H1 (cell line): ENCODE measurements at regions not wholly inside any gene's neighbourhood (a gene's known extent, or its start where the extent isn't known, plus 50 kb on each side); places are given as distances from the start of the nearest gene placed in this dataset.

ENCODE experiments used
- CTCF ChIA-PET: fragments of 300-600 bp; sonication (Branson Sonifier 250); formaldehyde crosslinking; loops from one replicate; lab custom pipeline; 2021; ENCODE audit not compliant: partially characterized antibody; lab: Charles Lee
- POLR2A ChIA-PET: fragments of 300-600 bp; sonication (Branson Sonifier 250); formaldehyde crosslinking; loops from one replicate; lab custom pipeline; 2021; ENCODE audit warnings: inconsistent platforms; ENCODE audit not compliant: partially characterized antibody; lab: Charles Lee
- DNase-seq, 2 experiments: peaks; one replicate each; pipeline versions ENCODE4 v3.0.0 to v3.0.0-alpha.2; 2010 to 2022; ENCODE audit warnings: low spot score in 2 of 2, low read depth in 1 of 2, mixed read lengths in 1 of 2
- FAIRE-seq: peaks from 2 replicates; lab custom pipeline; 2011; peaks lifted over from hg19 to GRCh38; lab: Jason Lieb, UNC
- H2AFZ ChIP-seq: 2 replicates; pipeline ENCODE4 v1.8.1; 2012; ENCODE audit warnings: low read length, inconsistent platforms
- H2AK5ac ChIP-seq: 2 replicates; pipeline ENCODE4 v1.6.1; 2013; ENCODE audit warnings: low read depth, low read length
- H2BK120ac ChIP-seq: replicated peaks from 2 replicates; pipeline ENCODE3; 2013; ENCODE audit warnings: low read depth, low read length, inconsistent platforms
- H2BK12ac ChIP-seq: 2 replicates; pipeline ENCODE4 v1.6.1; 2013; ENCODE audit warnings: low read depth, low read length
- H2BK15ac ChIP-seq: 2 replicates; pipeline ENCODE4 v1.6.1; 2013; ENCODE audit warnings: low read length
- H2BK20ac ChIP-seq: 2 replicates; pipeline ENCODE4 v1.6.1; 2013; ENCODE audit warnings: low read length
- H2BK5ac ChIP-seq: 2 replicates; pipeline ENCODE4 v1.6.1; 2013; ENCODE audit warnings: low read depth, low read length
- H3K14ac ChIP-seq: 2 replicates; pipeline ENCODE4 v1.6.1; 2013; ENCODE audit warnings: inconsistent platforms; ENCODE audit not compliant: insufficient read length
- H3K18ac ChIP-seq: 2 replicates; pipeline ENCODE4 v1.6.1; 2013; ENCODE audit warnings: low read length; ENCODE audit errors: extremely low read depth
- H3K23ac ChIP-seq: 2 replicates; pipeline ENCODE4 v1.6.1; 2013; ENCODE audit warnings: inconsistent platforms; ENCODE audit not compliant: insufficient read length
- H3K23me2 ChIP-seq: 2 replicates; pipeline ENCODE4 v1.6.1; 2013; ENCODE audit warnings: low read depth, low read length
- H3K27ac ChIP-seq: 2 replicates; pipeline ENCODE4 v1.6.1; 2011; ENCODE audit warnings: low read depth, low read length, inconsistent platforms
- H3K27me3 ChIP-seq, 4 experiments: replicated peaks in 1 of 4; 1 replicate in 1 of 4; 2 replicates in 3 of 4; pipeline versions ENCODE4 v1.6.1 to v1.8.1; 2011 to 2013; ENCODE audit warnings: low read length in 3 of 4, mild to moderate bottlenecking in 3 of 4, inconsistent platforms in 2 of 4, mixed read lengths in 2 of 4, moderate library complexity in 1 of 4; ENCODE audit not compliant: control insufficient read depth in 3 of 4, insufficient read depth in 3 of 4; ENCODE audit errors: extremely low read depth in 1 of 4
- H3K36me3 ChIP-seq, 4 experiments: 2 replicates each; pipeline versions ENCODE4 v1.6.1 to v1.8.1; 2011 to 2013; ENCODE audit warnings: mild to moderate bottlenecking in 4 of 4, low read length in 3 of 4, moderate library complexity in 2 of 4, control low read depth in 1 of 4, inconsistent platforms in 1 of 4; ENCODE audit not compliant: insufficient read depth in 4 of 4, control insufficient read depth in 2 of 4
- H3K4ac ChIP-seq: replicated peaks from 2 replicates; pipeline ENCODE3; 2013; ENCODE audit warnings: low read length, low read depth, mixed read lengths, inconsistent platforms; ENCODE audit not compliant: insufficient read length
- H3K4me1 ChIP-seq, 4 experiments: replicated peaks in 1 of 4; 1 replicate in 1 of 4; 2 replicates in 3 of 4; pipeline versions ENCODE4 v1.6.1 to v1.8.1; 2011 to 2013; ENCODE audit warnings: low read length in 3 of 4, inconsistent platforms in 2 of 4, mixed read lengths in 1 of 4; ENCODE audit not compliant: insufficient read depth in 4 of 4, control insufficient read depth in 3 of 4
- H3K4me2 ChIP-seq, 2 experiments: 2 replicates each; pipeline versions ENCODE4 v1.6.1 to v1.8.1; 2011 to 2013; ENCODE audit warnings: low read depth in 2 of 2, low read length in 2 of 2, control low read depth in 1 of 2, inconsistent platforms in 1 of 2, mild to moderate bottlenecking in 1 of 2; ENCODE audit not compliant: insufficient read depth in 1 of 2
- H3K4me3 ChIP-seq, 4 experiments: fragments of 200-600, 300-600 bp in 1 of 4; sonication (generic), shearing (Covaris generic), sonication (Bioruptor Twin) in 1 of 4; 2 replicates each; pipeline versions ENCODE4 v1.5.1 to v1.8.1; 2011 to 2016; ENCODE audit warnings: low read length in 4 of 4, low read depth in 3 of 4, control low read depth in 2 of 4, inconsistent platforms in 2 of 4, mild to moderate bottlenecking in 2 of 4, mixed read lengths in 1 of 4, moderate library complexity in 1 of 4; ENCODE audit not compliant: insufficient read depth in 2 of 4; ENCODE audit errors: extremely low read depth in 1 of 4
- H3K56ac ChIP-seq: replicated peaks from 2 replicates; pipeline ENCODE3; 2013; ENCODE audit warnings: low read depth, mild to moderate bottlenecking, mixed read lengths, low read length, inconsistent platforms; ENCODE audit not compliant: insufficient read length
- H3K79me1 ChIP-seq: 2 replicates; pipeline ENCODE4 v1.6.1; 2013; ENCODE audit warnings: low read depth, low read length, control low read depth
- H3K79me2 ChIP-seq, 2 experiments: 2 replicates each; pipeline versions ENCODE4 v1.6.1 to v1.8.1; 2012 to 2013; ENCODE audit warnings: low read length in 2 of 2, mild to moderate bottlenecking in 2 of 2, inconsistent platforms in 1 of 2; ENCODE audit not compliant: insufficient read depth in 2 of 2, control insufficient read depth in 1 of 2
- H3K9ac ChIP-seq, 4 experiments: replicated peaks in 1 of 4; 1 replicate in 1 of 4; 2 replicates in 3 of 4; pipeline versions ENCODE4 v1.6.1 to v1.8.1; 2011 to 2013; ENCODE audit warnings: low read depth in 3 of 4, low read length in 3 of 4, control low read depth in 2 of 4, mild to moderate bottlenecking in 2 of 4, moderate library complexity in 2 of 4, inconsistent platforms in 1 of 4; ENCODE audit errors: extremely low read depth in 1 of 4
- H3K9me3 ChIP-seq, 2 experiments: 2 replicates each; pipeline versions ENCODE4 v1.6.1 to v1.8.1; 2012 to 2013; ENCODE audit warnings: mild to moderate bottlenecking in 2 of 2, moderate library complexity in 2 of 2, control low read depth in 1 of 2, inconsistent platforms in 1 of 2, low read depth in 1 of 2, low read length in 1 of 2, mixed read lengths in 1 of 2; ENCODE audit not compliant: insufficient read depth in 2 of 2
- H4K20me1 ChIP-seq, 2 experiments: replicated peaks in 1 of 2; 2 replicates each; pipeline versions ENCODE3 to v1.8.1; 2011 to 2013; ENCODE audit warnings: inconsistent platforms in 2 of 2, low read length in 2 of 2, mild to moderate bottlenecking in 1 of 2; ENCODE audit not compliant: insufficient read depth in 2 of 2, control insufficient read depth in 1 of 2
- H4K5ac ChIP-seq: 2 replicates; pipeline ENCODE4 v1.6.1; 2013; ENCODE audit warnings: low read length, low read depth, mixed read lengths, inconsistent platforms; ENCODE audit not compliant: insufficient read length
- H4K8ac ChIP-seq: 2 replicates; pipeline ENCODE4 v1.8.0; 2013; ENCODE audit warnings: mild to moderate bottlenecking, moderate library complexity, low read length, inconsistent platforms; ENCODE audit not compliant: insufficient read depth; ENCODE audit errors: extremely low read depth
- H4K91ac ChIP-seq: replicated peaks from 2 replicates; pipeline ENCODE3; 2013; ENCODE audit warnings: low read length, mixed read lengths, inconsistent platforms; ENCODE audit not compliant: insufficient read length
- CREB1 ChIP-seq: IDR thresholded peaks from 2 replicates; pipeline ENCODE4 v1.6.1; 2012; ENCODE audit warnings: inconsistent platforms
- CTBP2 ChIP-seq: IDR thresholded peaks from 2 replicates; pipeline ENCODE4 v1.7.0; 2011; ENCODE audit warnings: borderline replicate concordance, mild to moderate bottlenecking, moderate library complexity, mixed read lengths, low read length; ENCODE audit not compliant: insufficient read depth, insufficient read length
- GTF2F1 ChIP-seq: IDR thresholded peaks from 2 replicates; pipeline ENCODE4 v1.6.1; 2012; ENCODE audit warnings: low read depth, low read length, improper control_type of control experiment, borderline replicate concordance
- HDAC2 ChIP-seq, 2 experiments: fragments of 300-600 bp in 1 of 2; sonication (generic) in 1 of 2; IDR thresholded peaks; 2 replicates each; pipeline ENCODE4 v1.6.1; 2011 to 2012; ENCODE audit warnings: low read depth in 2 of 2, low read length in 2 of 2, mild to moderate bottlenecking in 2 of 2, moderate library complexity in 2 of 2, borderline replicate concordance in 1 of 2, inconsistent platforms in 1 of 2
- JUND ChIP-seq: IDR thresholded peaks from 2 replicates; pipeline ENCODE4 v1.6.1; 2011; ENCODE audit warnings: mild to moderate bottlenecking, improper control_type of control experiment, low read length
- PHF8 ChIP-seq: fragments of 200-600 bp; sonication (generic); conservative IDR thresholded peaks from 2 replicates; pipeline ENCODE4 v1.7.1; 2012; ENCODE audit warnings: low read depth, mild to moderate bottlenecking, inconsistent platforms, low read length, moderate library complexity
- POLR2AphosphoS5 ChIP-seq: IDR thresholded peaks from 2 replicates; pipeline ENCODE4 v1.6.1; 2011; ENCODE audit warnings: low read depth, low read length
- RFX5 ChIP-seq: IDR thresholded peaks from 2 replicates; pipeline ENCODE4 v1.6.1; 2011; ENCODE audit warnings: low read depth, low read length, improper control_type of control experiment, borderline replicate concordance
- RNF2 ChIP-seq: fragments of 200-900, 300-1000 bp; sonication (generic); IDR thresholded peaks from 2 replicates; pipeline ENCODE4 v1.7.1; 2016; ENCODE audit warnings: borderline replicate concordance, low read depth, mild to moderate bottlenecking, antibody characterized with exemption, low read length; ENCODE audit not compliant: poor library complexity, severe bottlenecking; ENCODE audit errors: missing control alignments
- SIN3A ChIP-seq, 2 experiments: IDR thresholded peaks in 1 of 2; conservative IDR thresholded peaks in 1 of 2; 2 replicates each; pipeline ENCODE4 v1.6.1; 2011 to 2012; ENCODE audit warnings: low read length in 2 of 2, improper control_type of control experiment in 1 of 2, low read depth in 1 of 2, mild to moderate bottlenecking in 1 of 2
- SUZ12 ChIP-seq: fragments of 200-600 bp; sonication (generic); IDR thresholded peaks from 2 replicates; pipeline ENCODE4 v1.6.1; 2012; ENCODE audit warnings: mild to moderate bottlenecking, inconsistent platforms, low read length, moderate library complexity, mixed read lengths
- TAF7 ChIP-seq: optimal IDR thresholded peaks from 2 replicates; pipeline ENCODE3; 2011; ENCODE audit warnings: low read depth, mild to moderate bottlenecking, inconsistent platforms, low read length, moderate library complexity, borderline replicate concordance
- USF2 ChIP-seq: IDR thresholded peaks from 2 replicates; pipeline ENCODE4 v1.6.1; 2011; ENCODE audit warnings: low read length, improper control_type of control experiment
- WGBS, 2 experiments: shearing (Covaris generic) in 1 of 2; methylation state at CpG; one replicate each; pipeline versions ENCODE4 v1.1.6 to v1.1.7; 2013 to 2015; ENCODE audit warnings: low lambda C conversion rate in 2 of 2, mixed read lengths in 2 of 2, inconsistent platforms in 1 of 2, low coverage in 1 of 2, missing lambda C conversion rate in 1 of 2; ENCODE audit not compliant: insufficient replicate concordance in 2 of 2, insufficient coverage in 1 of 2, insufficient read length in 1 of 2; ENCODE audit errors: extremely low coverage in 1 of 2, missing lambda C conversion rate in 1 of 2; 5-methylcytosine and 5-hydroxymethylcytosine counted together

GRCh38 chr12:88904705-88905104 lies 324.4 kb upstream of the KITLG start:
- H3K4me3 ChIP-seq = no peak overlapping the region
- POLR2A ChIA-PET = no interaction called here
- no peak overlapping the region for H3K23ac ChIP-seq
- DNase-seq = no peak
- no peaks in the 10 kb centered on the region for H3K79me2 ChIP-seq
- H4K20me1 ChIP-seq = no peaks in the 10 kb centered on the region
- no peaks in the 10 kb centered on the region for H3K27me3 ChIP-seq
- H2BK12ac ChIP-seq = no peak overlapping the region
- H3K36me3 ChIP-seq = no peaks in the 10 kb centered on the region
- H2BK15ac ChIP-seq = no peak overlapping the region
- no peak overlapping the region for H2BK20ac ChIP-seq
- H4K8ac ChIP-seq = no peak overlapping the region
- peak overlapping the region; percentile 54; the same call in 1 of the 2 replicates for H2AFZ ChIP-seq
- H2BK5ac ChIP-seq = no peak overlapping the region
- H3K4me2 ChIP-seq = no peak overlapping the region
- no peak overlapping the region for H3K4ac ChIP-seq
- H3K56ac ChIP-seq = no peak overlapping the region
- peak overlapping the region in 1 of 4 experiments; percentile 34; a peak in 1 of 7 replicates for H3K9ac ChIP-seq
- H3K79me1 ChIP-seq = no peaks in the 10 kb centered on the region
- no peak overlapping the region for H2AK5ac ChIP-seq
- CTCF ChIA-PET = no interaction called here
- no peak overlapping the region for H3K27ac ChIP-seq
- no peak overlapping the region for H2BK120ac ChIP-seq
- 83% methylated on average over 4 of the region's 4 CpGs; no CpG with 5 or more reads in 1 of the 2 experiments for WGBS, 2 experiments
- H3K18ac ChIP-seq = no peak overlapping the region
- no peaks in the 10 kb centered on the region for H3K9me3 ChIP-seq
- H4K91ac ChIP-seq = no peak overlapping the region
- H3K14ac ChIP-seq = no peak overlapping the region
- no peak overlapping the region for H4K5ac ChIP-seq
- no peaks in the 10 kb centered on the region for H3K4me1 ChIP-seq
- FAIRE-seq = no peak
- peaks cover 2% of the 10 kb centered on the region; the same call in 1 of the 2 replicates for H3K23me2 ChIP-seq
- no peak for TF ChIP-seq SIN3A (conservative IDR thresholded peaks at IDR 0.05 in 1 of 2, IDR thresholded peaks at IDR 0.05 in 1 of 2; ENCODE audit: low read depth in 1 of 2, low read length in 2 of 2)
- TF ChIP-seq RFX5 = no peak
- no peak for TF ChIP-seq CTBP2
- no peak for TF ChIP-seq HDAC2 (IDR thresholded peaks at IDR 0.05; ENCODE audit: borderline replicate concordance in 1 of 2, low read depth in 2 of 2, low read length in 2 of 2)
- no peak for TF ChIP-seq POLR2AphosphoS5
- no peak for TF ChIP-seq JUND
- no peak for TF ChIP-seq TAF7
- no peak for TF ChIP-seq USF2
- no peak for TF ChIP-seq GTF2F1
- no peak for TF ChIP-seq CREB1
- TF ChIP-seq RNF2 = no peak
- no peak for TF ChIP-seq PHF8
- no peak for TF ChIP-seq SUZ12
